Prostate gland (tissue), 2 donors: ENCODE measurements at regions not wholly inside any gene's neighbourhood (a gene's known extent, or its start where the extent isn't known, plus 50 kb on each side); places are given as distances from the start of the nearest gene placed in this dataset.

Experiments
- DNase-seq: peaks from one replicate; pipeline ENCODE4 v3.0.0-alpha.2; 2019; ENCODE audit warnings: low spot score
- H3K27ac ChIP-seq, 2 donors: fragments of 200-600 bp; sonication (generic); 2 replicates each; pipeline ENCODE4 v1.5.1; 2017 to 2019
- H3K27me3 ChIP-seq: fragments of 200-600 bp; sonication (generic); replicated peaks from 2 replicates; pipeline ENCODE4 v1.5.1; 2019; ENCODE audit not compliant: insufficient read depth
- H3K36me3 ChIP-seq, 2 donors: fragments of 200-600 bp; sonication (generic); 1 replicate in 1 of 2; 2 replicates in 1 of 2; pipeline versions ENCODE4 v1.5.1 to v1.8.1; 2017 to 2019
- H3K4me1 ChIP-seq: fragments of 200-600 bp; sonication (generic); replicated peaks from 2 replicates; pipeline ENCODE4 v1.5.1; 2019
- H3K4me3 ChIP-seq, 2 donors: fragments of 200-600 bp; sonication (generic); 2 replicates each; pipeline ENCODE4 v1.5.1; 2017 to 2019
- H3K9me3 ChIP-seq: fragments of 200-600 bp; sonication (generic); 2 replicates; pipeline ENCODE4 v1.5.1; 2017
- POLR2A ChIP-seq: fragments of 450-650 bp; IDR thresholded peaks from one replicate; pipeline ENCODE4 v1.6.1; 2016; ENCODE audit warnings: antibody characterized with exemption, mild to moderate bottlenecking
- POLR2AphosphoS5 ChIP-seq: sonication (generic); formaldehyde crosslinking; IDR thresholded peaks from one replicate; pipeline ENCODE4 v1.6.1; 2017; ENCODE audit warnings: antibody characterized with exemption
- WGBS: methylation state at CpG from one replicate; pipeline ENCODE4 v1.1.5; 2018; 5-methylcytosine and 5-hydroxymethylcytosine counted together
- intact Hi-C: fragments of 100-400 bp; cut with DNase I; formaldehyde crosslinking; loops from one replicate; pipeline ENCODE4 v1.14.2; 2022
- TF ChIP-seq, protein P1 (sequence below), 4 experiments: fragments of 200-600 bp in 2 of 4; fragments of 450-650 bp in 2 of 4; sonication (generic) in 2 of 4; IDR thresholded peaks; 1 replicate in 3 of 4; 2 replicates in 1 of 4; pipeline ENCODE4 v1.5.1; 2016 to 2019; ENCODE audit warnings: antibody characterized with exemption in 4 of 4, mild to moderate bottlenecking in 2 of 4, moderate library complexity in 2 of 4

DNA sequence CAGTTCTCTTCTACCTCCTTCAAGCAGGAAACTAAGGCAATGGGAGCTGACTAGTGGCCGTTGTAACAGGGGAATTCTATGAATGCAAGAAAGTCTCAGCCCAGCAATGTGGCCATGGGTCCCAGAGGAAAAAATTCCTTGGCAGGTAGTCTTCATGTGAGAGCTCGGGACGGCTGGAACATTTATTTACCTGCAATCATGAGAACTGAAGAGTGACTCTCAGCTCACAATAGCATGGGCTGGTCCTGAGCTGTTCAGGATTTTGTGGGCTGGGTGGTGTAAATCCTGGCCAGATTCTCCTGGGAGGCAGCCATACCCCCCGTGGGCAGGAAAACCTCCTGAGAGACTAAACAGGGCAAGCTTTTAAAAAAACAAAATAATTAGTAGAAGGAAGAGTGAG is 330.3 kb upstream of the CTNNB1 start:
- intact Hi-C loops, result no loop called here
- Histone ChIP-seq H3K36me3 (no peaks in the 10 kb centered on the region), H3K27me3 (no peaks in the 10 kb centered on the region), H3K4me1 (no peaks in the 10 kb centered on the region), H3K9me3 (no peaks in the 10 kb centered on the region), H3K4me3 (no peak overlapping the region), H3K27ac (no peak overlapping the region)
- 53% methylated on average over 4 of the region's 4 CpGs for WGBS
- DNase-seq, result no peak
- TF ChIP-seq POLR2A (no peak), POLR2AphosphoS5 (no peak)
- TF ChIP-seq, protein P1, sequence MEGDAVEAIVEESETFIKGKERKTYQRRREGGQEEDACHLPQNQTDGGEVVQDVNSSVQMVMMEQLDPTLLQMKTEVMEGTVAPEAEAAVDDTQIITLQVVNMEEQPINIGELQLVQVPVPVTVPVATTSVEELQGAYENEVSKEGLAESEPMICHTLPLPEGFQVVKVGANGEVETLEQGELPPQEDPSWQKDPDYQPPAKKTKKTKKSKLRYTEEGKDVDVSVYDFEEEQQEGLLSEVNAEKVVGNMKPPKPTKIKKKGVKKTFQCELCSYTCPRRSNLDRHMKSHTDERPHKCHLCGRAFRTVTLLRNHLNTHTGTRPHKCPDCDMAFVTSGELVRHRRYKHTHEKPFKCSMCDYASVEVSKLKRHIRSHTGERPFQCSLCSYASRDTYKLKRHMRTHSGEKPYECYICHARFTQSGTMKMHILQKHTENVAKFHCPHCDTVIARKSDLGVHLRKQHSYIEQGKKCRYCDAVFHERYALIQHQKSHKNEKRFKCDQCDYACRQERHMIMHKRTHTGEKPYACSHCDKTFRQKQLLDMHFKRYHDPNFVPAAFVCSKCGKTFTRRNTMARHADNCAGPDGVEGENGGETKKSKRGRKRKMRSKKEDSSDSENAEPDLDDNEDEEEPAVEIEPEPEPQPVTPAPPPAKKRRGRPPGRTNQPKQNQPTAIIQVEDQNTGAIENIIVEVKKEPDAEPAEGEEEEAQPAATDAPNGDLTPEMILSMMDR (IDR thresholded peaks at IDR 0.05), result no peak

DNA sequence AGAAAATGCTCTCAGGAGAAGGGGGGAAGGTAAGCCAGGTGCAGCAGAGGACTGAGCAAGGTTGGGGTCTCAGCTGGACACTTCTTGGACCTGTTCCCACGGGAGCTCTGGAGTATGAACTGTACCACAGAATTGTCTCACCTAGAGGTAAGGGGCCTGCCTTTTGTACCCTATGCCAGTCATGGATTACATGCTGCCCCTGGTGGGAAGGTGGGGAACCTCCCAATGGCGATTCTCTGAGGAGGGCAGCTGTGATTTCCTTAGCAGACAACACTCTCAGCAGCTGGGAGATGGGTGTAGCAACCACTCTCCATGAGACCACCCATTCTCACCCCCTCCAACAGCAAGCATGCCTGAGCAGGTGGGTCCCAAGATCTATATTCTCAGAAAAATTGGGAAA is 329.4 kb upstream of the CTNNB1 start:
- TF ChIP-seq POLR2A (no peak), POLR2AphosphoS5 (no peak)
- TF ChIP-seq, protein P1 (IDR thresholded peaks at IDR 0.05), result no peak
- Histone ChIP-seq H3K27ac (no peak overlapping the region), H3K27me3 (no peaks in the 10 kb centered on the region), H3K9me3 (no peaks in the 10 kb centered on the region), H3K4me1 (no peaks in the 10 kb centered on the region), H3K4me3 (no peak overlapping the region), H3K36me3 (no peaks in the 10 kb centered on the region)
- no peak for DNase-seq
- intact Hi-C loops, result no loop called here
- WGBS, result 86% methylated on average over 2 of the region's 2 CpGs

DNA sequence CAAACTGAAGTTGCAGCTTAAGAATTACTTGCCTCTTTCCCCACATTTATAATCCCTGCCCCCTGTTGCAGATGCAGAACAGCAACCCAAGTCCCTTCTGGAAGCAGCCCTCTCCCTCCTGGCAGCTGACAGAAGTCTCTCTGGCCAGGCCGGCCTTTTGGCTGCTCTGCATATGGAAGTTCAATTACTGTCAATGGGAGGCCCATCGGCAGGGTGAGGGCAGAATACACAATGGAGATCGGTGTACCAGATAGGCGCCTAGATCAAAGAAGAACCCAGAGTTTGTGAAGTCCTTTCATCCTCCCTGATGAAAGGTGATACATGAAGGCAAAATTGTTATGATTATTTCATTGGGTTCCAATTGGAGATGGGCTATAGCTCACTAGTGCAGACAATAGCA is 327.9 kb upstream of the CTNNB1 start:
- DNase-seq, result no peak
- intact Hi-C loops, result no loop called here
- no peak for TF ChIP-seq POLR2A
- TF ChIP-seq, protein P1 (IDR thresholded peaks at IDR 0.05), result no peak
- H3K9me3 ChIP-seq, result no peaks in the 10 kb centered on the region
- 30% methylated on average over 4 of the region's 4 CpGs for WGBS
- no peaks in the 10 kb centered on the region for H3K36me3 ChIP-seq
- H3K4me3 ChIP-seq, result no peak overlapping the region
- no peaks in the 10 kb centered on the region for H3K4me1 ChIP-seq
- H3K27me3 ChIP-seq, result no peaks in the 10 kb centered on the region
- H3K27ac ChIP-seq, result no peak overlapping the region

DNA sequence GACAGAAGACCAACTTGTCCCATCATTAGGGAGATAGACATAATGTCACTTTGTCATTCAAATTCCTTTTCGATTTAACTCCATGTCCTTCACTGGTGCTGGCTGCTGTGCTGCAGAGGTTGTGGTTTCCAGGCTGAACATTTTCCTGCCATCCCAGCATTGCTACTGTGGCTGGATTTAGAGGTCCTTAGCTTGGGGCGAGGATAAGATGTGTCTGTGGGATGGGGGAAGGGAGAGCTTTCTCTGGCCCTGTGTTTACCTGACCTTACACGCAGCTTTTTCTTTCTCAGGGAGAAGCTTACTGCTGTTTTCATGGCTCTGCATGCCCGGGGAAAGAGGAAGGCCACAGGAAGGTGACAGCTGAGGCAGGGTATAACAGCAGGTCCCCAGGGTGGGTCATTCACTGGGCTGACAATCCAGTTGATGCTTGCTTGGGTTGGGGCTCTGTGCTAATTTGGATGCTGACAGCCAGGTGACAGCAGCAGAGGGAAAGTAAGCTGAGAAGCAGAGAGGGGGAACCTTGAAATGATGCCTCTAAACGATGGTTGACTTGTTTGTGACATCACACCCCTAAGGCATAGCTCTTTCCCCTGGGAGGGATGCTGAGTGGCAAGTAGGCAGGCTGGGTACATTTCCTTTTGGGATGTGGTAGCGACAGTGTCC is 326.9 kb upstream of the CTNNB1 start:
- TF ChIP-seq POLR2A (no peak), POLR2AphosphoS5 (no peak)
- TF ChIP-seq, protein P1 (IDR thresholded peaks at IDR 0.05), result no peak
- intact Hi-C loops, result no loop called here
- no peak for DNase-seq
- Histone ChIP-seq H3K9me3 (no peaks in the 10 kb centered on the region), H3K27ac (no peak overlapping the region), H3K4me1 (peaks cover 2% of the 10 kb centered on the region), H3K27me3 (no peaks in the 10 kb centered on the region), H3K36me3 (no peaks in the 10 kb centered on the region), H3K4me3 (no peak overlapping the region)
- 76% methylated on average over 6 of the region's 6 CpGs for WGBS

DNA sequence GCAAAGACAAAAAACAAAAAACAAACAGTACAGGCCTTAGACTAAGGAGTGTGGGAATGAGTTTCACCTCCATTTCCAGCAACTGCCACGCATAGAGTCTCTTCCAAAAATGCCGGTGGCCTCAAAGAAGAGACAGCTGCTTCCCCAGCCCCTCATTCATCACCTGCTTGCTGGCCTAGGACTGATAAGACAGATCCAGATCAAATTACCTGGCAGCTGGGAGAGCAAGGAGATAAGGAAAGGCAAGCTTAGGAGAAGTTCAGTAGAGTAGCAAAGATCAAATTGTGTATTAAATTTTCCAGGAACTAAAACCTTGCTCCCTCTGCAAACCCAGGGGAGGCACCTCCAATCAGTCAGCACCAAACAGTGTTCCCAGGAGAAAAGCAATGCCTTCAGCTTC is 325.8 kb upstream of the CTNNB1 start:
- WGBS, result 54% methylated on average over 2 of the region's 2 CpGs
- H3K4me3 ChIP-seq, result no peak overlapping the region
- no peaks in the 10 kb centered on the region for H3K9me3 ChIP-seq
- intact Hi-C loops, result no loop called here
- DNase-seq, result no peak
- H3K27ac ChIP-seq, result no peak overlapping the region
- H3K36me3 ChIP-seq, result no peaks in the 10 kb centered on the region
- TF ChIP-seq, protein P1 (IDR thresholded peaks at IDR 0.05), result no peak
- no peak for TF ChIP-seq POLR2A
- peaks cover 12% of the 10 kb centered on the region for H3K4me1 ChIP-seq
- H3K27me3 ChIP-seq, result no peaks in the 10 kb centered on the region
